C4-2B (cell line): ENCODE measurements at regions not wholly inside any gene's neighbourhood (a gene's known extent, or its start where the extent isn't known, plus 50 kb on each side); places are given as distances from the start of the nearest gene placed in this dataset.
A peak's percentile ranks its signal among the peaks of the same experiment; 100 is the strongest.

Source experiments
- H3K27ac ChIP-seq: fragments of 450-650 bp; 2 replicates; pipeline ENCODE4 v1.5.1; 2017
- ZFX ChIP-seq: fragments of 450-650 bp; IDR thresholded peaks from 2 replicates; pipeline ENCODE4 v1.6.1; 2017
- TF ChIP-seq, protein P1 (sequence below): fragments of 450-650 bp; conservative IDR thresholded peaks from 2 replicates; pipeline ENCODE4 v1.5.1; 2017; ENCODE audit warnings: mild to moderate bottlenecking

DNA sequence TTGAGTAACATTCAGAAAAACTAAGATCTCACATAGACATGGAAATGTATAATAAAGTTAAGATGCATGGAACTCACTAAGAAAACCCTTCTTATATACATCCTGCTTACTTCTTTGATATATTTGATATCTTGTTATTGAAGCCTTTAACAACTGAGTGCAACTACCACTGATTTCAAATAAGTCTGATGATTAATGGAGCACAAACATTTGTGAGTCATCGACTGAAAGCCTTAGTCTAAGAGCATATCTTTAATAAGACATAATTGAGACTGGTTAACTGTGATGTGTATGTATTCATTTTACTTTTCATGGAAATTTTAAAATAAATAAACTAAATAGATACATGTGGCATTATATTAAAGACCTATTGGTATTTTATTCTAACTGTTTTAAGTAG is 740.5 kb downstream of the EPHA3 start:
- no peak for TF ChIP-seq ZFX
- TF ChIP-seq, protein P1, sequence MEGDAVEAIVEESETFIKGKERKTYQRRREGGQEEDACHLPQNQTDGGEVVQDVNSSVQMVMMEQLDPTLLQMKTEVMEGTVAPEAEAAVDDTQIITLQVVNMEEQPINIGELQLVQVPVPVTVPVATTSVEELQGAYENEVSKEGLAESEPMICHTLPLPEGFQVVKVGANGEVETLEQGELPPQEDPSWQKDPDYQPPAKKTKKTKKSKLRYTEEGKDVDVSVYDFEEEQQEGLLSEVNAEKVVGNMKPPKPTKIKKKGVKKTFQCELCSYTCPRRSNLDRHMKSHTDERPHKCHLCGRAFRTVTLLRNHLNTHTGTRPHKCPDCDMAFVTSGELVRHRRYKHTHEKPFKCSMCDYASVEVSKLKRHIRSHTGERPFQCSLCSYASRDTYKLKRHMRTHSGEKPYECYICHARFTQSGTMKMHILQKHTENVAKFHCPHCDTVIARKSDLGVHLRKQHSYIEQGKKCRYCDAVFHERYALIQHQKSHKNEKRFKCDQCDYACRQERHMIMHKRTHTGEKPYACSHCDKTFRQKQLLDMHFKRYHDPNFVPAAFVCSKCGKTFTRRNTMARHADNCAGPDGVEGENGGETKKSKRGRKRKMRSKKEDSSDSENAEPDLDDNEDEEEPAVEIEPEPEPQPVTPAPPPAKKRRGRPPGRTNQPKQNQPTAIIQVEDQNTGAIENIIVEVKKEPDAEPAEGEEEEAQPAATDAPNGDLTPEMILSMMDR, result no peak
- no peak overlapping the region for H3K27ac ChIP-seq

- H3K27ac ChIP-seq, result no peak overlapping the region
Observed at GRCh38 chr3:89851974-89852621, 744.7 kb downstream of the EPHA3 start.

GRCh38 chr3:89859757-89860156 is 752.3 kb downstream of the EPHA3 start:
- TF ChIP-seq ZFX, result no peak
- TF ChIP-seq, protein P1, result no peak
- no peak overlapping the region for H3K27ac ChIP-seq

More at GRCh38 chr3:89851974-89852621, 744.7 kb downstream of the EPHA3 start:
- TF ChIP-seq ZFX, result no peak
- TF ChIP-seq, protein P1, result peak; percentile 87

DNA sequence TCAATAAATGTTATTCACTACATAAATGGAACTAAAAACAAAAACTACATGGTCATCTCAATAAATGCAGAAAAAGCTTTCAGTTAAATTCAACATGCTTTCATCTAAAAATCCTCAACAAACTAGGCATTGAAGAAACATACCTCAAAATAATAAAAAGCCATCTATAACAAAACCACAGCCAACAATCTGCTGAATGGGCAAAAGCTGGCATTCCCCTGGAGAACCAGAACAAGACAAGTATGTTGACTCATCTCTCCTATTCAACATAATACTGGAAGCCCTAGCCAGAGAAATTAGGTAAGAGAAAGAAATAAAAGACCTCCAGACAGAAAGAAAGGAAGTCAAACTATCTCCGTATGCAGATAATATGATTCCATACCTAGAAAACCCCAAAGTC is 759.9 kb downstream of the EPHA3 start:
- no peak overlapping the region for H3K27ac ChIP-seq

DNA sequence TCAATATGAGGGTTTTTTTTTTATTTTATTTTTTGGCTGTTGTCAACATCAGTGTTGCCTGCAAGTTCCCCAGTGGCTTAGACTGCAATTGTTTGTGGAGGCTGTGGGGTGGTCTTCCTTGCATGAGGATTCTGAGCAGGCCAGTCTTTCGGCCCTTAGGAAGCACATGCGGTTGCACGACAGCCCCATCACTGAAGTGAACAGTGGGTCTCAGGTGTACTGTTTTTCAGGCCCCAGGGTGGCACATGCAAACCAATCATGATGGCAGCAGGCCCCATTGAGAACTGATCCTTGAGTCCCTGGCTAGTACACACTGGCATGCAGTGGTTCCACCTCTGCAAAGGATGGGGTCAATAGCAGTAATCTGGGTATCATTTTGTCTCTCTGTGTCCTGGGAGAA is 768.7 kb downstream of the EPHA3 start:
- TF ChIP-seq, protein P1, result no peak
- TF ChIP-seq ZFX, result no peak
- H3K27ac ChIP-seq, result no peak overlapping the region

More for the DNA sequence above, 759.9 kb downstream of the EPHA3 start:
- no peak for TF ChIP-seq ZFX
- TF ChIP-seq, protein P1, result no peak

DNA sequence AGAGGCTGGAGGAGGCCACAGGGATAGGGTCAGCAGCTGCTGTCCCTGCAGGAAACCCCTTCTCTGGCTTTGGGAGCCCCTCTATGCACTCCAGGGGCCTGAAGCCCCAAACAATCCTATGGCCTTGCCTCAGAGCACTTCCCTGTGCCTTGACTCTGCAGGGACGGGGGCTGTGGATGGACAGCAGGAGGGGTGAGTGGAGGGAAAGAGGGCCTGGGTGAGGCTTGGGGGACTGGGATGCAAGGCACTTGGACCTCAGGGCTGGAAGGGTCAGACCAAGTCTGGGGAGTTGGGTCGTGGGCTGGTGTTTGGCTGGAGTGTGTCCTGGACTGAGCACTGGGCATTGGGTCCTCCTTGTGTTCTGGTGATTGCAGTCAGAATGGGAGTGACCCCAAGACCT is 769.8 kb downstream of the EPHA3 start:
- no peak for TF ChIP-seq ZFX
- TF ChIP-seq, protein P1, result no peak

GRCh38 chr3:89889386-89889785 is 782.0 kb downstream of the EPHA3 start:
- TF ChIP-seq ZFX, result no peak
- TF ChIP-seq, protein P1, result no peak

More for the DNA sequence above, 769.8 kb downstream of the EPHA3 start:
- no peak overlapping the region for H3K27ac ChIP-seq

More at GRCh38 chr3:89889386-89889785, 782.0 kb downstream of the EPHA3 start:
- no peak overlapping the region for H3K27ac ChIP-seq
